NCI-H1694 (cell line): ENCODE measurements at regions not wholly inside any gene's neighbourhood (a gene's known extent, or its start where the extent isn't known, plus 50 kb on each side); places are given as distances from the start of the nearest gene placed in this dataset.

Experiments
- DNase-seq: peaks from one replicate; lab custom pipeline; 2025; lab: John Stamatoyannopoulos, UW

DNA sequence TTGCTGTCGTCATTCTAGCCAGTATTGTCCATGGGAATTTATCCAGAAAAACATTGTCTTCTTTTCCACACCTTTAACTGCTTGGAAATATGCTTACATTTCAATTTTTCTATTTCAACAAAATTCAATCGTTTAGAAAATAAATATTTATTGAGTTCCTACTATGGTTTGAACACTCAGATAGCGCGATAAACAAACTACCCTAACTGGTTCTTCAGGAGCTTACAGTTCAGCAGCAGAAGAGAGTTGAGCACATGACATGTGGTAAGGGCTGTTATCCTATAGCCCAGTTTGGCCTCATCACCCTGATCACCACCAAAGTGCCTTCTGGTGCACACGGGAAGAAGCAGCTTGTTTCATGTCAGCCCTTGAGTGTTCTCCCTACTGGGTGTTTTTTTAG is 375.2 kb upstream of the SMIM21 start:
- no peak for DNase-seq

DNA sequence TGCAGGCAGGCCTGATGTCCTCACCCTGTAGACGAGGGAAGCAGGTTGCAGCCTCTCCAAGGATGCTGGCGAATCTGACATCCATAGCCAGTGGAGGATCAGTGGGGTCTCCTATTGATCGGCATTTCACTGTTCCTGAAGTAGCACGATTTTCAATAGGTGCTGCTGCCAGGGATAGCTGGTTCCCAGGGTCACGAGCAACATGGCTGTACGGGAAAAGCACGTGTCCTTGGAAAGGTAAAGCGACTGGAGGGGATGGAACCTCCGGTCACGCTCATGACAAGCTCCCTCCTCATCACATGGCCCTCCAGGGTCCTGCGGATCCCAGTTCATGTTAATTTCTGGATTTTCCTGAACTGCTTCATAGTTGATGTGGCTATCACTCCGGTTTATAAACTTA is 373.7 kb upstream of the SMIM21 start:
- DNase-seq = no peak

GRCh38 chr18:75800331-75800648 is 372.8 kb upstream of the SMIM21 start:
- DNase-seq = no peak

- no peak for DNase-seq
Measured at GRCh38 chr18:75799449-75800330, 372.2 kb upstream of the SMIM21 start.

- DNase-seq = no peak
Measured at GRCh38 chr18:75797046-75797445, 369.5 kb upstream of the SMIM21 start.

DNA sequence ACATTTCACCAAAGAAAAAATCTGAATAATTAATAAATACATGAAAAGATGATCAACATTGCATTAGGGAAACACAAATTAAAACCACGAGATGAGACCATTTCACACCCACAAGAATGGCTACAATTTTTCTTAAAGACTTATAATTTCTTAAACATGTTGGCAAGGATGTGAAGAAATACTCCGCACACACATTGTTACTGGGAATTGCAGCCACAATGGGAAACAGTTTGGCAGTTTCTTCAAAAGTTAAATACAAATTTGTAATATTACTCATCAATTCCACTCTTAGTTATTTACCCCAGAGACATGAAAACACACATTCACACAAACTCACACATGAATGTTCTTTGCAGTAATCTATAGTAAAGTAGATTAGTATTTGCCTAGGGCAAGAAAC is 363.3 kb upstream of the SMIM21 start:
- DNase-seq = no peak

- no peak for DNase-seq
Measured at GRCh38 chr18:75790111-75790510, 362.6 kb upstream of the SMIM21 start.

- no peak for DNase-seq
Measured at GRCh38 chr18:75785834-75786233, 358.3 kb upstream of the SMIM21 start.

DNA sequence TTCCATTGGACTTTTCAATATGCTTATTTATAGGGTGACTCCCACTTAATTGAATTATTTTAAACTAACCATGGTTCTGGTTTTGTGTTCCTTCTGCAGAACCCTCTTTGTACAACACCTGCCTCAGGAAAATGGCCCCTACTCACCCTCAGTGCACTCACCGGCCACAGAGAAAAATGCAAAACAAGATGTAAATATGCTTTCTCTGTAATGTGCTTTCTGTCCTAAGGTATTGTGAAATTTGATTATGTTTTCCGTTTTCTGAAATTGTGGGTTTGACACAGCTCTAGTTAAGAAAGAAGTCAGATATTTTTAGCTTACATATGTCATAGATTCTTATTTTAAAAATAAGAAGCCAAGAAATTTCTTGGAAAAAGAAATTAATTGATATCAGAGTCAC is 357.7 kb upstream of the SMIM21 start:
- no peak for DNase-seq

DNA sequence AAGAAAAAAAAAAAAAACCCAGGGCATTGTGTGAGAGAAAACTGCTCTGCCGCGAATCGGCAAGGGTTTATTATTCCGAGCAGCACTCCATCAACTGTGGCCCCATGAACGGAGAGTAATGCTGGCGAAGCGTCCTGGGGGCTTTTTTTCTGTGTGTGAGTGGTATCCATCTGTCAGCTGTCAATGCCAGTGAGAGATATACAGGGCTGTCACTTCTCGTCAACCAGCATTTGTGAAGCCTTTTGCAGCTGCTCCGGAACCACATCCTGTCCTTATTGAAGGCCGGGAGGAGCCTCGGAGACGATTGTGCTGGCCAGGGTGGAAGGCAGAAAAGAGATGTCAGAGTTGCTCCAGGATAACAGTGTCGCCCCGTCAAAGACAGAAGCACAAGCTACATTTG is 356.9 kb upstream of the SMIM21 start:
- DNase-seq = no peak

GRCh38 chr18:75783566-75784281 is 356.2 kb upstream of the SMIM21 start:
- no peak for DNase-seq

DNA sequence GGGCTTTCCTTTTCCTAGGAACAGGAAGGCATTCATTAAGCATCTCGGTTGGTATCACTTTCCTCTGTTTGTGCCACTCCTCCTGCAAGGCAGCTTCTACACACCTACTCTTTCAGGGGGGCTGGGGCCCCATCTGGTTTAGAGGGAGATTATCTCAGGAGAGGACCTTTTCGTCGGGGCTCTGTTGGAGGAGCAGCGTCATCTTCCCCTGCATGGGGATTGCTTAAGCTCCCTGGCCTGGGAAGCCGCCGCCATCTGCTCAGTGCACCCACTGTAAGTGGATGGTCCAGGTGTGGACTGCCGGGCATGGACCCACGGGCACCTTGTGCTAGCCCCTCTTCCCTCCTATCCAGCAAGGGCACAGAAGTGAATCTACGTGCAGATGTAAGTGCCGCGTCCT is 355.3 kb upstream of the SMIM21 start:
- no peak for DNase-seq

DNA sequence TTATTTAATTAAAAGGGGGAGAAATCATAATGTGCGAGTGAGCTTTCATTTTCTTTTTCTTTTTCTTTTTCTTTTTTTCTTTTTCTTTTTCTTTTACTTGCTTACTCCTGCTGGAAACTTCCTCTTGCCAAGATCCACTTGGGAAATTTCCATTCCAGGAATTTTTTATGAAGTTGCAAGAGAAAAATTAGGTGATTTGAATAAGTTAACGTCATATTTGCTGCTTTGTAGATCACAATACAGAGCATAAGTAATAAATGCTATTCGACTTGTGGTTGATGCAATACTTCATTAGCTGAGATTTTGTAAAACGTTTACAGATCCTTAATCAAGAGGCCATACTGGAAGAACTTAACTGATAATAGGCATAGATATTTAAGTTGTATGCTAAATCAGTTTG is 354.7 kb upstream of the SMIM21 start:
- DNase-seq = no peak

- DNase-seq = no peak
Measured at GRCh38 chr18:75779910-75780309, 352.4 kb upstream of the SMIM21 start.

DNA sequence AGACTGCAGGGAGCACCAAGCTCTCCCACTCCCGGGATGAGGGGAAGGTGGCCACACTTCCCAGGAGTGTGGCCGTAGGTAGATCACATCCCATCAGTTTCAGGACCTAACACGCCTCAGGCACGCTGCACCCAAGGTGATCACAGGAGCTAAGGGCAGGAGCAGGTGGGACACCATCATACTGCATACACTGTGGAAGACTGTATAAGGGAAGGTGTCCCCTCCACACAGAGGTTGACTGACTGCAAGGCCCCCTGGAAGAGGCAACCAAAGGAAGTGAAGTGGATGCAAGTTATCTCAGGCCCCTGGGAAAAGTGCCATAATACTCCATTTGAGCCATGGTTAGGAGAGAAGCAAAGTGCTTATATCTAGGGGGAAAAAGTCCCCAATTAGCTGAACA is 351.9 kb upstream of the SMIM21 start:
- no peak for DNase-seq

GRCh38 chr18:75777630-75778029 is 350.1 kb upstream of the SMIM21 start:
- DNase-seq = no peak

DNA sequence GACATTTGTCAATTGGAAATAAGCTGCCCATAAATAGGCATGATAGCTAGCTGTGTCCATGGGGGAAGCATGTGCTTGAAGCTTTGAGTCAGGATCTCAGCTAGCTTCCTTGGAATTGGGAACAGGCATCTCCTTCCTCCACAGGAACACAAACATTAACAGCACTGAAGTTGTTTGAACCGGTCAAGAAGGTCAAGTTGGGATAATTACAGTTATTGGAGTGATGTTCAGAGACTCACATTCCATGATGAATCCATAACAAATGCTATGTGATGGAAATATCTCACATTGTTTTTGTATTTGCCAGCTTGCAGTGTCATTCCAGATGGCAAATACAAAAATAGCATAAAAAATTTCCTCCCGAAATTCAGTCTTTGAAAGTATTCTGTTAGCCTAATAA is 347.6 kb upstream of the SMIM21 start:
- DNase-seq = no peak

DNA sequence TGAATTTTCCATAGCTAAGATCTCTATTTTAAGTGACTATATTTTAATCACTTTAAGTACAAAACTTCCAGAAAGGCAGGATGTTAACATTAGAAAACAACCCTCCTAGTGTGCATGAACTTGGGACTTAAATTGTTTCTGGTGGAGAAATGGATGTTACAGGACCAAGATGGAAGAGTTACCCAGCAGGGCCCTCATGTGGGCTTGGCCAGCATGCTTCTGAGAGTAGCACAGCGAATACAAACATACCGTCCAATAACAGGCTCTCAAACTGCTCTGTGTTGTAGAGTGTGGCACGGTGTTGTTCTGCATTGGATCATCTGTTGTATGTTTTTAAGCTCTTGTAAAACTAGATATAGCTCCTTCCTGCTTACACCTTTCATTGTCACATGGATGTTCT is 346.1 kb upstream of the SMIM21 start:
- DNase-seq = no peak

DNA sequence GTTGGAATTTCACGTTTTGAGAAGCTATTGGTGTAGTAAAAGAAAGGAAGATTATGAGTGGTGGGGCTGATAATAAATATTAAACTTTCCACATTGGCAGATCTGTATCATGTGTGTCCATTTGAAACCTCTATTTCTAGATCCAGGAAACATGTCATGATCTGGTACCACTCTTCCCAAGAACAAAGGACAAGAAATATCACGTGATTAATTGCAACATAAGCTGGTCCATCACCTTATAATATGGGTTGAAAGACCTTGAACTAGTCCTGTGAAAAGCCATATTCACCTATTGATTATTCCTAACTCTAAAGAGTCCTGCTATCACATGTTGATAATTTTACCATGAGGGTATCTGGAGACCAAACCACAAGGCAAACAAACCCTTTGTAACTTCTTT is 335.3 kb upstream of the SMIM21 start:
- DNase-seq = no peak

DNA sequence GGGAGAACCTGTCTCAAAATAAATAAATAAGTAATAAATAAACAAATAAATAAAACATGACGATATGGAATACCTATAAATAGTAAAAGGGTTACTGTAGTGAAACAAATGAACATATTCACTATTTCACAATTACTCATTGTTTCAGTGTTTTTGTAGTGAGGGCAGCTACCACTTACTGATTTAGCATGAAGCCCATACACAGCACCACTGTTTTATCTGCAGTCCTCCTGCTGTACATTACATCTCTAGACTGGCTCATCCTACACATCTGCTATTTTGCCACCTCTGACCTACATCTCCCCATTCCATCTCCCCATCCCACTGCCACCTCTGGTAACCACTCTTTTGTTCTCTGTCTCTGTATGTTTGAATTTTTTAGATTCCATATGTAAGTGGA is 332.7 kb upstream of the SMIM21 start:
- DNase-seq = no peak

DNA sequence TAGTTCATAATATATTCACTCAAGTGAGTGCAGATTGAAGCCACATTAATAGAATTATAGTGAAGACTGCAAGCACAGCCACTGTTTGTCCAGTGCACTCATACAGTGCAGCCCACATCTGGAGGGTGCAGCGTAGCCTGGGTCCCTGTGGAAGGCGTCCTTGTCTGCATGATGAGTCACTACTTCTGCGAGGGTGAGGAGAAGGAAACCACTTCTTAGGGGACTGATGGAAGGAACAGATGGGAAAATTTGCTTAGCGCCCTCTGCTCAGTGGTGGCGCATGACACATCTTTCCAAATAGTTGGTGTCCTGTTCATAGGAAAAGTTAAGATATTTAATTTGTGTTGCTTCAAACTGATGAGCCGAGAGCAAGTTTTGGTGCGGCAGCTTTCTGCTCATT is 330.4 kb upstream of the SMIM21 start:
- no peak for DNase-seq

- DNase-seq = no peak
Measured at GRCh38 chr18:75754433-75754832, 326.9 kb upstream of the SMIM21 start.

GRCh38 chr18:75753753-75754152 is 326.2 kb upstream of the SMIM21 start:
- no peak for DNase-seq

- DNase-seq = no peak
Measured at GRCh38 chr18:75752740-75753263, 325.3 kb upstream of the SMIM21 start.
